H1 (cell line): ENCODE measurements at regions not wholly inside any gene's neighbourhood (a gene's known extent, or its start where the extent isn't known, plus 50 kb on each side); places are given as distances from the start of the nearest gene placed in this dataset.

ENCODE experiments used
- CTCF ChIA-PET: fragments of 300-600 bp; sonication (Branson Sonifier 250); formaldehyde crosslinking; loops from one replicate; lab custom pipeline; 2021; ENCODE audit not compliant: partially characterized antibody; lab: Charles Lee
- POLR2A ChIA-PET: fragments of 300-600 bp; sonication (Branson Sonifier 250); formaldehyde crosslinking; loops from one replicate; lab custom pipeline; 2021; ENCODE audit warnings: inconsistent platforms; ENCODE audit not compliant: partially characterized antibody; lab: Charles Lee
- DNase-seq, 2 experiments: peaks; one replicate each; pipeline versions ENCODE4 v3.0.0 to v3.0.0-alpha.2; 2010 to 2022; ENCODE audit warnings: low spot score in 2 of 2, low read depth in 1 of 2, mixed read lengths in 1 of 2
- FAIRE-seq: peaks from 2 replicates; lab custom pipeline; 2011; peaks lifted over from hg19 to GRCh38; lab: Jason Lieb, UNC
- H2AFZ ChIP-seq: 2 replicates; pipeline ENCODE4 v1.8.1; 2012; ENCODE audit warnings: low read length, inconsistent platforms
- H2AK5ac ChIP-seq: 2 replicates; pipeline ENCODE4 v1.6.1; 2013; ENCODE audit warnings: low read depth, low read length
- H2BK120ac ChIP-seq: replicated peaks from 2 replicates; pipeline ENCODE3; 2013; ENCODE audit warnings: low read depth, low read length, inconsistent platforms
- H2BK12ac ChIP-seq: 2 replicates; pipeline ENCODE4 v1.6.1; 2013; ENCODE audit warnings: low read depth, low read length
- H2BK15ac ChIP-seq: 2 replicates; pipeline ENCODE4 v1.6.1; 2013; ENCODE audit warnings: low read length
- H2BK20ac ChIP-seq: 2 replicates; pipeline ENCODE4 v1.6.1; 2013; ENCODE audit warnings: low read length
- H2BK5ac ChIP-seq: 2 replicates; pipeline ENCODE4 v1.6.1; 2013; ENCODE audit warnings: low read depth, low read length
- H3K14ac ChIP-seq: 2 replicates; pipeline ENCODE4 v1.6.1; 2013; ENCODE audit warnings: inconsistent platforms; ENCODE audit not compliant: insufficient read length
- H3K18ac ChIP-seq: 2 replicates; pipeline ENCODE4 v1.6.1; 2013; ENCODE audit warnings: low read length; ENCODE audit errors: extremely low read depth
- H3K23ac ChIP-seq: 2 replicates; pipeline ENCODE4 v1.6.1; 2013; ENCODE audit warnings: inconsistent platforms; ENCODE audit not compliant: insufficient read length
- H3K23me2 ChIP-seq: 2 replicates; pipeline ENCODE4 v1.6.1; 2013; ENCODE audit warnings: low read depth, low read length
- H3K27ac ChIP-seq: 2 replicates; pipeline ENCODE4 v1.6.1; 2011; ENCODE audit warnings: low read depth, low read length, inconsistent platforms
- H3K27me3 ChIP-seq, 4 experiments: replicated peaks in 1 of 4; 1 replicate in 1 of 4; 2 replicates in 3 of 4; pipeline versions ENCODE4 v1.6.1 to v1.8.1; 2011 to 2013; ENCODE audit warnings: low read length in 3 of 4, mild to moderate bottlenecking in 3 of 4, inconsistent platforms in 2 of 4, mixed read lengths in 2 of 4, moderate library complexity in 1 of 4; ENCODE audit not compliant: control insufficient read depth in 3 of 4, insufficient read depth in 3 of 4; ENCODE audit errors: extremely low read depth in 1 of 4
- H3K36me3 ChIP-seq, 4 experiments: 2 replicates each; pipeline versions ENCODE4 v1.6.1 to v1.8.1; 2011 to 2013; ENCODE audit warnings: mild to moderate bottlenecking in 4 of 4, low read length in 3 of 4, moderate library complexity in 2 of 4, control low read depth in 1 of 4, inconsistent platforms in 1 of 4; ENCODE audit not compliant: insufficient read depth in 4 of 4, control insufficient read depth in 2 of 4
- H3K4ac ChIP-seq: replicated peaks from 2 replicates; pipeline ENCODE3; 2013; ENCODE audit warnings: low read length, low read depth, mixed read lengths, inconsistent platforms; ENCODE audit not compliant: insufficient read length
- H3K4me1 ChIP-seq, 4 experiments: replicated peaks in 1 of 4; 1 replicate in 1 of 4; 2 replicates in 3 of 4; pipeline versions ENCODE4 v1.6.1 to v1.8.1; 2011 to 2013; ENCODE audit warnings: low read length in 3 of 4, inconsistent platforms in 2 of 4, mixed read lengths in 1 of 4; ENCODE audit not compliant: insufficient read depth in 4 of 4, control insufficient read depth in 3 of 4
- H3K4me2 ChIP-seq, 2 experiments: 2 replicates each; pipeline versions ENCODE4 v1.6.1 to v1.8.1; 2011 to 2013; ENCODE audit warnings: low read depth in 2 of 2, low read length in 2 of 2, control low read depth in 1 of 2, inconsistent platforms in 1 of 2, mild to moderate bottlenecking in 1 of 2; ENCODE audit not compliant: insufficient read depth in 1 of 2
- H3K4me3 ChIP-seq, 4 experiments: fragments of 200-600, 300-600 bp in 1 of 4; sonication (generic), shearing (Covaris generic), sonication (Bioruptor Twin) in 1 of 4; 2 replicates each; pipeline versions ENCODE4 v1.5.1 to v1.8.1; 2011 to 2016; ENCODE audit warnings: low read length in 4 of 4, low read depth in 3 of 4, control low read depth in 2 of 4, inconsistent platforms in 2 of 4, mild to moderate bottlenecking in 2 of 4, mixed read lengths in 1 of 4, moderate library complexity in 1 of 4; ENCODE audit not compliant: insufficient read depth in 2 of 4; ENCODE audit errors: extremely low read depth in 1 of 4
- H3K56ac ChIP-seq: replicated peaks from 2 replicates; pipeline ENCODE3; 2013; ENCODE audit warnings: low read depth, mild to moderate bottlenecking, mixed read lengths, low read length, inconsistent platforms; ENCODE audit not compliant: insufficient read length
- H3K79me1 ChIP-seq: 2 replicates; pipeline ENCODE4 v1.6.1; 2013; ENCODE audit warnings: low read depth, low read length, control low read depth
- H3K79me2 ChIP-seq, 2 experiments: 2 replicates each; pipeline versions ENCODE4 v1.6.1 to v1.8.1; 2012 to 2013; ENCODE audit warnings: low read length in 2 of 2, mild to moderate bottlenecking in 2 of 2, inconsistent platforms in 1 of 2; ENCODE audit not compliant: insufficient read depth in 2 of 2, control insufficient read depth in 1 of 2
- H3K9ac ChIP-seq, 4 experiments: replicated peaks in 1 of 4; 1 replicate in 1 of 4; 2 replicates in 3 of 4; pipeline versions ENCODE4 v1.6.1 to v1.8.1; 2011 to 2013; ENCODE audit warnings: low read depth in 3 of 4, low read length in 3 of 4, control low read depth in 2 of 4, mild to moderate bottlenecking in 2 of 4, moderate library complexity in 2 of 4, inconsistent platforms in 1 of 4; ENCODE audit errors: extremely low read depth in 1 of 4
- H3K9me3 ChIP-seq, 2 experiments: 2 replicates each; pipeline versions ENCODE4 v1.6.1 to v1.8.1; 2012 to 2013; ENCODE audit warnings: mild to moderate bottlenecking in 2 of 2, moderate library complexity in 2 of 2, control low read depth in 1 of 2, inconsistent platforms in 1 of 2, low read depth in 1 of 2, low read length in 1 of 2, mixed read lengths in 1 of 2; ENCODE audit not compliant: insufficient read depth in 2 of 2
- H4K20me1 ChIP-seq, 2 experiments: replicated peaks in 1 of 2; 2 replicates each; pipeline versions ENCODE3 to v1.8.1; 2011 to 2013; ENCODE audit warnings: inconsistent platforms in 2 of 2, low read length in 2 of 2, mild to moderate bottlenecking in 1 of 2; ENCODE audit not compliant: insufficient read depth in 2 of 2, control insufficient read depth in 1 of 2
- H4K5ac ChIP-seq: 2 replicates; pipeline ENCODE4 v1.6.1; 2013; ENCODE audit warnings: low read length, low read depth, mixed read lengths, inconsistent platforms; ENCODE audit not compliant: insufficient read length
- H4K8ac ChIP-seq: 2 replicates; pipeline ENCODE4 v1.8.0; 2013; ENCODE audit warnings: mild to moderate bottlenecking, moderate library complexity, low read length, inconsistent platforms; ENCODE audit not compliant: insufficient read depth; ENCODE audit errors: extremely low read depth
- H4K91ac ChIP-seq: replicated peaks from 2 replicates; pipeline ENCODE3; 2013; ENCODE audit warnings: low read length, mixed read lengths, inconsistent platforms; ENCODE audit not compliant: insufficient read length
- ASH2L ChIP-seq: fragments of 200-600, 300-600 bp; sonication (generic); IDR thresholded peaks from one replicate; pipeline ENCODE4 v1.7.1; 2017; ENCODE audit warnings: low read length
- BCL11A ChIP-seq, 2 experiments: IDR thresholded peaks; one replicate each; pipeline ENCODE4 v1.6.1; 2011; ENCODE audit warnings: low read depth in 2 of 2, low read length in 2 of 2, mild to moderate bottlenecking in 2 of 2
- BRCA1 ChIP-seq: IDR thresholded peaks from 2 replicates; pipeline ENCODE4 v1.6.1; 2012; ENCODE audit warnings: low read depth, low read length, improper control_type of control experiment
- CEBPB ChIP-seq: IDR thresholded peaks from 2 replicates; pipeline ENCODE4 v1.6.1; 2012; ENCODE audit warnings: low read depth, low read length
- CHD2 ChIP-seq: IDR thresholded peaks from 2 replicates; pipeline ENCODE4 v1.6.1; 2012; ENCODE audit warnings: low read length, improper control_type of control experiment
- CREB1 ChIP-seq: IDR thresholded peaks from 2 replicates; pipeline ENCODE4 v1.6.1; 2012; ENCODE audit warnings: inconsistent platforms
- KDM4A ChIP-seq: IDR thresholded peaks from one replicate; pipeline ENCODE4 v1.7.1; 2012; ENCODE audit warnings: low read depth, mild to moderate bottlenecking, moderate library complexity, low read length, inconsistent platforms; ENCODE audit not compliant: severe bottlenecking
- MAFK ChIP-seq: IDR thresholded peaks from 2 replicates; pipeline ENCODE4 v1.6.1; 2012; ENCODE audit warnings: low read depth, mild to moderate bottlenecking, improper control_type of control experiment, low read length
- NRF1 ChIP-seq: IDR thresholded peaks from 2 replicates; pipeline ENCODE4 v1.6.1; 2011; ENCODE audit warnings: mild to moderate bottlenecking, low read depth, low read length, improper control_type of control experiment
- RFX5 ChIP-seq: IDR thresholded peaks from 2 replicates; pipeline ENCODE4 v1.6.1; 2011; ENCODE audit warnings: low read depth, low read length, improper control_type of control experiment, borderline replicate concordance
- SAP30 ChIP-seq: fragments of 300-600 bp; sonication (generic); IDR thresholded peaks from 2 replicates; pipeline ENCODE4 v1.7.1; 2012; ENCODE audit warnings: low read length, moderate library complexity, mild to moderate bottlenecking, inconsistent platforms; ENCODE audit not compliant: insufficient read depth, insufficient replicate concordance
- SP4 ChIP-seq: IDR thresholded peaks from 2 replicates; pipeline ENCODE4 v1.6.1; 2012; ENCODE audit warnings: low read length, inconsistent platforms
- SUZ12 ChIP-seq: fragments of 200-600 bp; sonication (generic); IDR thresholded peaks from 2 replicates; pipeline ENCODE4 v1.6.1; 2012; ENCODE audit warnings: mild to moderate bottlenecking, inconsistent platforms, low read length, moderate library complexity, mixed read lengths
- TBP ChIP-seq: IDR thresholded peaks from 2 replicates; pipeline ENCODE4 v1.6.1; 2011; ENCODE audit warnings: low read depth, low read length, improper control_type of control experiment
- TCF12 ChIP-seq: IDR thresholded peaks from 2 replicates; pipeline ENCODE4 v1.6.1; 2011; ENCODE audit warnings: low read depth, mild to moderate bottlenecking, low read length
- WGBS, 2 experiments: shearing (Covaris generic) in 1 of 2; methylation state at CpG; one replicate each; pipeline versions ENCODE4 v1.1.6 to v1.1.7; 2013 to 2015; ENCODE audit warnings: low lambda C conversion rate in 2 of 2, mixed read lengths in 2 of 2, inconsistent platforms in 1 of 2, low coverage in 1 of 2, missing lambda C conversion rate in 1 of 2; ENCODE audit not compliant: insufficient replicate concordance in 2 of 2, insufficient coverage in 1 of 2, insufficient read length in 1 of 2; ENCODE audit errors: extremely low coverage in 1 of 2, missing lambda C conversion rate in 1 of 2; 5-methylcytosine and 5-hydroxymethylcytosine counted together

GRCh38 chr11:130609121-130610035 is 160.9 kb downstream of the ADAMTS15 start:
- H3K4me3 ChIP-seq, result no peak overlapping the region
- no peak overlapping the region for H4K5ac ChIP-seq
- H3K27me3 ChIP-seq, result no peaks in the 10 kb centered on the region
- no peaks in the 10 kb centered on the region for H3K79me2 ChIP-seq
- FAIRE-seq, result no peak
- H3K4ac ChIP-seq, result no peak overlapping the region
- no peak overlapping the region for H3K18ac ChIP-seq
- H2BK15ac ChIP-seq, result no peak overlapping the region
- WGBS, 2 experiments, result 85% methylated on average over 15 of the region's 15 CpGs; no CpG with 5 or more reads in 1 of the 2 experiments
- H4K20me1 ChIP-seq, result no peaks in the 10 kb centered on the region
- ChIA-PET POLR2A (interaction anchor here (1.0 kb wide), 1 partner anchor 10 kb away, joined by 5 read pairs; no protein-coding TSS in a partner anchor), CTCF (no interaction called here)
- H3K23me2 ChIP-seq, result no peaks in the 10 kb centered on the region
- no peaks in the 10 kb centered on the region for H3K36me3 ChIP-seq
- H3K14ac ChIP-seq, result no peak overlapping the region
- H4K91ac ChIP-seq, result no peak overlapping the region
- peaks cover 0 to 4% (median 2%) of the 10 kb centered on the region in 4 experiments; a peak in 4 of 7 replicates for H3K4me1 ChIP-seq
- no peak overlapping the region for H2AFZ ChIP-seq
- no peak for DNase-seq
- H4K8ac ChIP-seq, result no peak overlapping the region
- H2BK5ac ChIP-seq, result no peak overlapping the region
- no peaks in the 10 kb centered on the region for H3K79me1 ChIP-seq
- no peak overlapping the region for H3K9ac ChIP-seq
- H2BK120ac ChIP-seq, result no peak overlapping the region
- no peak overlapping the region for H3K27ac ChIP-seq
- no peak overlapping the region for H2BK20ac ChIP-seq
- H2BK12ac ChIP-seq, result no peak overlapping the region
- H3K23ac ChIP-seq, result no peak overlapping the region
- H3K9me3 ChIP-seq, result no peaks in the 10 kb centered on the region
- no peak overlapping the region for H3K4me2 ChIP-seq
- H3K56ac ChIP-seq, result no peak overlapping the region
- H2AK5ac ChIP-seq, result no peak overlapping the region
- TF ChIP-seq ASH2L (no peak), NRF1 (no peak), RFX5 (no peak), CREB1 (no peak), KDM4A (no peak), SP4 (no peak), SAP30 (no peak), MAFK (no peak), TCF12 (no peak), SUZ12 (no peak), TBP (no peak), BRCA1 (no peak), CEBPB (no peak), CHD2 (no peak), BCL11A (IDR thresholded peaks at IDR 0.05; ENCODE audit: low read depth in 2 of 2, low read length in 2 of 2) (no peak)
